ENCODE measurements at regions not wholly inside any gene's neighbourhood (a gene's known extent, or its start where the extent isn't known, plus 50 kb on each side); places are given as distances from the start of the nearest gene placed in this dataset.

- TF ChIP-seq CTCF (conservative IDR thresholded peaks at IDR 0.05; ENCODE audit: low read depth, low read length) (no peak), EZH2 (IDR thresholded peaks at IDR 0.05; ENCODE audit: borderline replicate concordance, low read depth, low read length, poor library complexity, severe bottlenecking) (no peak)
These were observed 126.0 kb downstream of the MC4R start for GRCh38 chr18:60246606-60247005.

Data from A673 (cell line).